IPS-15b (cell line): ENCODE measurements at regions not wholly inside any gene's neighbourhood (a gene's known extent, or its start where the extent isn't known, plus 50 kb on each side); places are given as distances from the start of the nearest gene placed in this dataset.
"Not testable (repeated sequence)": the region's sequence is repeated elsewhere in the genome, so short reads cannot be mapped to it uniquely, and the experiment has no call there.

ENCODE experiments used
- H3K27me3 ChIP-seq: one replicate; pipeline ENCODE4 v1.6.1; 2013; ENCODE audit warnings: low read length; ENCODE audit not compliant: control insufficient read depth, insufficient read depth
- H3K36me3 ChIP-seq: one replicate; pipeline ENCODE4 v1.6.1; 2013; ENCODE audit warnings: low read length; ENCODE audit not compliant: control insufficient read depth, insufficient read depth
- H3K4me1 ChIP-seq: one replicate; pipeline ENCODE4 v1.6.1; 2013; ENCODE audit warnings: mild to moderate bottlenecking, low read length; ENCODE audit not compliant: control insufficient read depth, insufficient read depth
- H3K4me3 ChIP-seq: one replicate; pipeline ENCODE4 v1.5.1; 2013; ENCODE audit warnings: low read depth, low read length
- H3K9ac ChIP-seq: one replicate; pipeline ENCODE4 v1.6.1; 2013; ENCODE audit warnings: low read depth, mild to moderate bottlenecking, low read length
- H3K9me3 ChIP-seq: one replicate; pipeline ENCODE4 v1.6.1; 2013; ENCODE audit warnings: mild to moderate bottlenecking, low read length; ENCODE audit not compliant: control insufficient read depth, insufficient read depth

DNA sequence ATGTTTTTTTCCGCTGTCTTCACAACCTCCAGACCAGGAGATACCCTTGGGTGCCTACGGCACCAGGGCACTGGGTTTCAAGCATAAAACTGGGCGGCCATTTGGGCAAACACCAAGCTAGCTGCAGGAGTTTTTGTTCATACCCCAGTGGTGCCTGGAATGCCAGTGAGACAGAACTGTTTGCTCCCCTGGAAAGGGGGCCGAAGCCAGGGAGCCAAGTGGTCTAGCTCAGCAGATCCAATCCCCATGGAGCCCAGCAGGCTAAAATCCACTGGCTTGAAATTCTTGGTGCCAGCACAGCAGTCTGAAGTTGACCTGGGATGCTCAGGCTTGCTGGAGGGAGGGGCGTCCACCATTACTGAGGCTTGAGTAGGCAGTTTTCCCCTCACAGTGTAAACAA, 265.3 kb upstream of the ZEB2 start:
- Histone ChIP-seq H3K4me1 (no peaks in the 10 kb centered on the region), H3K4me3 (no peak overlapping the region)

DNA sequence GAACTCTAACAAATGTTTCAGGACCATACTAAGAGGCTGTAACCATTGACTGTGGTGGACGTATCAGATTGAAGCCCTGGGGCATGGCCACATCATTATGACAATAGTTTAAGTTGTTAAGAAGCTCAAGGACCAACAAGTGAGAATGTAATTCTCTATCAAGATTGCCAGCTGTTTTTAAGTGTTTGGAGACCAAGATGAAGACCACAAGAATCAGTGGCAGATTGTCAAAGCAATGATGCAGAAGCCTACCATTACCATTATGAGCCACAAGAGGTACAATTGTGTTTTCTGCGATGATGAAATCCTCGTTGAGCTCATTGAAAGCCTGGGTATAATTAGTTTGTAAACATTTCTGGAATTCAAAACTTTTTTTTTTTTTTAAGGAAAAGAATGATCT, 261.1 kb upstream of the ZEB2 start:
- Histone ChIP-seq H3K9ac (no peak overlapping the region), H3K36me3 (no peaks in the 10 kb centered on the region), H3K4me3 (no peak overlapping the region), H3K4me1 (no peaks in the 10 kb centered on the region), H3K9me3 (no peaks in the 10 kb centered on the region), H3K27me3 (no peaks in the 10 kb centered on the region)

More for the DNA sequence above, 265.3 kb upstream of the ZEB2 start:
- Histone ChIP-seq H3K9me3 (no peaks in the 10 kb centered on the region), H3K9ac (no peak overlapping the region), H3K36me3 (no peaks in the 10 kb centered on the region), H3K27me3 (no peaks in the 10 kb centered on the region)

- Histone ChIP-seq H3K27me3 (no peaks in the 10 kb centered on the region), H3K4me1 (no peaks in the 10 kb centered on the region), H3K9ac (no peak overlapping the region), H3K36me3 (no peaks in the 10 kb centered on the region), H3K4me3 (no peak overlapping the region), H3K9me3 (no peaks in the 10 kb centered on the region)
These were observed 256.8 kb upstream of the ZEB2 start for GRCh38 chr2:144776766-144777165.

DNA sequence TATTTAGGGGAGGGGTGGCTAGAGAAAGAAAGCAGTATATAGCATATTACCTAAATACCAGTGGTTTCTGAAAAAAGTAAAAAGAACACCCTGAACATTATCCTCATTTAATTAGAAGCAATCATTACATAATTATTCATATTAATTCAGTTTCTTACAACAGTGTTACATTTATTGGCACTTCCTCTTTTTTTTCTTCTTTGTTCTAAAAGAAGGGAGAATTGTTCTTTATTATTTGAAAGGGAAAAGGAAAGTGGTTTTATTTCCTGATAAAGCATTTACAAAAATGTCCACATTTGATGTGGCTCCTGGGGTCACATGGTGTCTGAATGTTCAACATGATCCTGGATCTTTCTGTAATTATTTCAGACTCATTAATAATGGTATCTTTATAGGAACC, 254.9 kb upstream of the ZEB2 start:
- H3K9me3 ChIP-seq, result no peaks in the 10 kb centered on the region
- H3K27me3 ChIP-seq, result no peaks in the 10 kb centered on the region
- H3K4me1 ChIP-seq, result no peaks in the 10 kb centered on the region
- no peak overlapping the region for H3K4me3 ChIP-seq
- H3K9ac ChIP-seq, result no peak overlapping the region
- no peaks in the 10 kb centered on the region for H3K36me3 ChIP-seq

GRCh38 chr2:144771348-144771747, 251.4 kb upstream of the ZEB2 start:
- Histone ChIP-seq H3K9ac (no peak overlapping the region), H3K27me3 (no peaks in the 10 kb centered on the region), H3K4me1 (no peaks in the 10 kb centered on the region), H3K4me3 (no peak overlapping the region), H3K9me3 (no peaks in the 10 kb centered on the region), H3K36me3 (no peaks in the 10 kb centered on the region)

GRCh38 chr2:144770616-144771230, 250.8 kb upstream of the ZEB2 start:
- Histone ChIP-seq H3K4me1 (no peaks in the 10 kb centered on the region), H3K4me3 (no peak overlapping the region), H3K36me3 (no peaks in the 10 kb centered on the region), H3K9ac (no peak overlapping the region), H3K9me3 (no peaks in the 10 kb centered on the region), H3K27me3 (no peaks in the 10 kb centered on the region)

GRCh38 chr2:144760939-144761338, 241.0 kb upstream of the ZEB2 start:
- not testable (repeated sequence) for H3K4me1 ChIP-seq, H3K9me3 ChIP-seq, H3K27me3 ChIP-seq, H3K36me3 ChIP-seq, H3K9ac ChIP-seq, H3K4me3 ChIP-seq

DNA sequence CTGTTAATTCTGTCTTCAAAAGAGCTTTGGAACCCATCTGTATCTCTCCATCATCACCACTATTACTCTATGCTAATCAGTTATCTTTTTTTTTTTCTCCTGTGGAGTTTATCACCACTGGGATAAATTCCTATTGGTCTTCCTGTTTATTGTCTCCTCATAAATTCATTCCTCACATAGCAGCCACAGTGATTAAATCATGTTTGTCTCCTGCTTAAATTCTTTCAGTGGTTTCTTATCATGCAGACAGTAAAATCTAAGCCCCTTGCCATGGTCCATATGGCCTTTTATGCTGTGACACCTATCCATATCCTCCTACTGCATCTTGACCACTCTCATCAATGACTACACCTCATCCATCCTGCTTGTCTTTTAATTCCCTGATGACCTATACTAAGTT, 239.8 kb upstream of the ZEB2 start:
- H3K9ac ChIP-seq, result no peak overlapping the region
- H3K4me1 ChIP-seq, result no peaks in the 10 kb centered on the region
- no peaks in the 10 kb centered on the region for H3K27me3 ChIP-seq
- no peaks in the 10 kb centered on the region for H3K36me3 ChIP-seq
- H3K4me3 ChIP-seq, result no peak overlapping the region
- no peaks in the 10 kb centered on the region for H3K9me3 ChIP-seq

- H3K4me3 ChIP-seq, H3K36me3 ChIP-seq, H3K4me1 ChIP-seq, H3K9me3 ChIP-seq, H3K27me3 ChIP-seq, H3K9ac ChIP-seq: not testable (repeated sequence)
These were observed 238.3 kb upstream of the ZEB2 start for GRCh38 chr2:144758196-144758595.

- no peaks in the 10 kb centered on the region for H3K4me1 ChIP-seq
- H3K4me3 ChIP-seq, result no peak overlapping the region
- H3K9ac ChIP-seq, result no peak overlapping the region
- peaks cover 7% of the 10 kb centered on the region for H3K9me3 ChIP-seq
- H3K27me3 ChIP-seq, result no peaks in the 10 kb centered on the region
- H3K36me3 ChIP-seq, result no peaks in the 10 kb centered on the region
These were observed 233.5 kb upstream of the ZEB2 start for GRCh38 chr2:144753416-144753815.

- H3K4me1 ChIP-seq, result no peaks in the 10 kb centered on the region
- H3K9ac ChIP-seq, result no peak overlapping the region
- no peaks in the 10 kb centered on the region for H3K27me3 ChIP-seq
- no peak overlapping the region for H3K4me3 ChIP-seq
- H3K9me3 ChIP-seq, result peaks cover 11% of the 10 kb centered on the region
- H3K36me3 ChIP-seq, result no peaks in the 10 kb centered on the region
These were observed 231.4 kb upstream of the ZEB2 start for GRCh38 chr2:144751142-144751905.

GRCh38 chr2:144749188-144749587, 229.3 kb upstream of the ZEB2 start:
- no peaks in the 10 kb centered on the region for H3K36me3 ChIP-seq
- H3K27me3 ChIP-seq, result no peaks in the 10 kb centered on the region
- no peak overlapping the region for H3K9ac ChIP-seq
- no peak overlapping the region for H3K4me3 ChIP-seq
- peaks cover 11% of the 10 kb centered on the region for H3K9me3 ChIP-seq
- no peaks in the 10 kb centered on the region for H3K4me1 ChIP-seq
